HEK293 (cell line): ENCODE measurements at regions not wholly inside any gene's neighbourhood (a gene's known extent, or its start where the extent isn't known, plus 50 kb on each side); places are given as distances from the start of the nearest gene placed in this dataset.

Experiments used
- CTCF ChIA-PET: fragments of 350-600 bp; formaldehyde crosslinking; extraction: SDS; loops from one replicate; lab custom pipeline; 2021; ENCODE audit warnings: antibody characterized with exemption; lab: Yijun Ruan, JAX
- POLR2A ChIA-PET: fragments of 300-600 bp; formaldehyde crosslinking; extraction: SDS; loops from one replicate; lab custom pipeline; 2020; ENCODE audit warnings: antibody characterized with exemption, inconsistent platforms; lab: Yijun Ruan, JAX
- H3K27ac ChIP-seq: fragments of 200-500 bp; sonication (Bioruptor generic); 2 replicates; pipeline ENCODE4 v1.5.1; 2014; ENCODE audit warnings: low read depth, low read length, control low read depth, inconsistent platforms; ENCODE audit errors: extremely low read depth
- H3K36me3 ChIP-seq, 2 experiments: fragments of 200-500 bp in 1 of 2; sonication (Bioruptor generic) in 1 of 2; 1 replicate in 1 of 2; 2 replicates in 1 of 2; pipeline ENCODE4 v1.5.1; 2014 to 2017; ENCODE audit warnings: inconsistent platforms in 2 of 2, low read length in 2 of 2; ENCODE audit not compliant: control insufficient read depth in 2 of 2, insufficient read depth in 1 of 2
- H3K4me1 ChIP-seq: fragments of 200-500 bp; sonication (Bioruptor generic); 2 replicates; pipeline ENCODE4 v1.5.1; 2014; ENCODE audit warnings: mild to moderate bottlenecking, low read length, inconsistent platforms; ENCODE audit not compliant: control insufficient read depth, insufficient read depth
- H3K4me3 ChIP-seq: 2 replicates; pipeline ENCODE4 v1.5.1; 2011; ENCODE audit warnings: low read depth, mild to moderate bottlenecking, control low read depth, low read length, moderate library complexity
- H3K9me3 ChIP-seq: fragments of 200-500 bp; sonication (Bioruptor generic); 2 replicates; pipeline ENCODE4 v1.5.1; 2014; ENCODE audit warnings: low read depth, low read length, inconsistent platforms; ENCODE audit not compliant: control insufficient read depth, insufficient read depth
- KLF10 ChIP-seq: fragments of 450-650 bp; IDR thresholded peaks from 2 replicates; pipeline ENCODE4 v1.5.1; 2018; ENCODE audit warnings: missing biosample characterization, mild to moderate bottlenecking, missing genetic modification characterization
- KLF8 ChIP-seq: fragments of 450-650 bp; formaldehyde crosslinking; IDR thresholded peaks from 2 replicates; pipeline ENCODE4 v1.5.1; 2016; ENCODE audit warnings: missing biosample characterization, missing genetic modification characterization
- SETDB1 ChIP-seq: IDR thresholded peaks from one replicate; pipeline ENCODE4 v1.6.1; 2017; ENCODE audit warnings: mild to moderate bottlenecking, low read length, moderate library complexity, mixed read lengths; ENCODE audit not compliant: insufficient read length
- ZFHX2 ChIP-seq: fragments of 450-650 bp; formaldehyde crosslinking; conservative IDR thresholded peaks from 2 replicates; pipeline ENCODE4 v1.5.1; 2016; ENCODE audit warnings: missing biosample characterization, missing genetic modification characterization
- ZNF146 ChIP-seq: fragments of 450-650 bp; formaldehyde crosslinking; IDR thresholded peaks from 2 replicates; pipeline ENCODE4 v1.5.1; 2016; ENCODE audit warnings: missing biosample characterization, missing genetic modification characterization
- ZNF211 ChIP-seq: fragments of 450-650 bp; formaldehyde crosslinking; IDR thresholded peaks from 2 replicates; pipeline ENCODE4 v1.5.1; 2016; ENCODE audit warnings: low read depth, missing biosample characterization, missing genetic modification characterization
- ZNF24 ChIP-seq: fragments of 450-650 bp; formaldehyde crosslinking; IDR thresholded peaks from 2 replicates; pipeline ENCODE4 v1.5.1; 2016; ENCODE audit warnings: missing biosample characterization, missing genetic modification characterization
- ZNF354C ChIP-seq: fragments of 450-650 bp; formaldehyde crosslinking; IDR thresholded peaks from 2 replicates; pipeline ENCODE4 v1.5.1; 2016; ENCODE audit warnings: missing biosample characterization, missing genetic modification characterization, low read depth, borderline replicate concordance
- ZNF37A ChIP-seq: fragments of 450-650 bp; IDR thresholded peaks from 2 replicates; pipeline ENCODE4 v1.5.1; 2018; ENCODE audit warnings: missing biosample characterization, missing genetic modification characterization
- ZNF501 ChIP-seq: fragments of 450-650 bp; formaldehyde crosslinking; IDR thresholded peaks from 2 replicates; pipeline ENCODE4 v1.5.1; 2016; ENCODE audit warnings: missing biosample characterization, missing genetic modification characterization
- ZNF555 ChIP-seq: fragments of 450-650 bp; formaldehyde crosslinking; conservative IDR thresholded peaks from 2 replicates; pipeline ENCODE4 v1.5.1; 2017; ENCODE audit warnings: missing biosample characterization, mild to moderate bottlenecking, missing genetic modification characterization, inconsistent platforms
- ZNF571 ChIP-seq: fragments of 450-650 bp; formaldehyde crosslinking; IDR thresholded peaks from 2 replicates; pipeline ENCODE4 v1.5.0; 2017; ENCODE audit warnings: missing biosample characterization, missing genetic modification characterization
- ZNF629 ChIP-seq: fragments of 450-650 bp; formaldehyde crosslinking; IDR thresholded peaks from 2 replicates; pipeline ENCODE4 v1.5.1; 2017; ENCODE audit warnings: missing biosample characterization, missing genetic modification characterization
- ZNF843 ChIP-seq: fragments of 450-650 bp; formaldehyde crosslinking; IDR thresholded peaks from 2 replicates; pipeline ENCODE4 v1.5.1; 2016; ENCODE audit warnings: missing biosample characterization, missing genetic modification characterization
- TF ChIP-seq, protein P1 (sequence below): fragments of 450-650 bp; formaldehyde crosslinking; IDR thresholded peaks from 2 replicates; pipeline ENCODE4 v1.5.1; 2017; ENCODE audit warnings: missing biosample characterization, missing genetic modification characterization
- TF ChIP-seq, protein P2 (sequence below): fragments of 450-650 bp; formaldehyde crosslinking; IDR thresholded peaks from 2 replicates; pipeline ENCODE4 v1.5.0; 2017; ENCODE audit warnings: missing biosample characterization, missing genetic modification characterization, borderline replicate concordance
- TF ChIP-seq, protein P3 (sequence below): fragments of 450-650 bp; formaldehyde crosslinking; IDR thresholded peaks from 2 replicates; pipeline ENCODE4 v1.5.1; 2017; ENCODE audit warnings: missing biosample characterization, missing genetic modification characterization
- TF ChIP-seq, protein P4 (sequence below): fragments of 450-650 bp; formaldehyde crosslinking; IDR thresholded peaks from 2 replicates; pipeline ENCODE4 v1.5.1; 2016; ENCODE audit warnings: missing biosample characterization, missing genetic modification characterization
- TF ChIP-seq, protein P5 (sequence below): fragments of 450-650 bp; formaldehyde crosslinking; IDR thresholded peaks from 2 replicates; pipeline ENCODE4 v1.5.1; 2016; ENCODE audit warnings: missing biosample characterization, missing genetic modification characterization

DNA sequence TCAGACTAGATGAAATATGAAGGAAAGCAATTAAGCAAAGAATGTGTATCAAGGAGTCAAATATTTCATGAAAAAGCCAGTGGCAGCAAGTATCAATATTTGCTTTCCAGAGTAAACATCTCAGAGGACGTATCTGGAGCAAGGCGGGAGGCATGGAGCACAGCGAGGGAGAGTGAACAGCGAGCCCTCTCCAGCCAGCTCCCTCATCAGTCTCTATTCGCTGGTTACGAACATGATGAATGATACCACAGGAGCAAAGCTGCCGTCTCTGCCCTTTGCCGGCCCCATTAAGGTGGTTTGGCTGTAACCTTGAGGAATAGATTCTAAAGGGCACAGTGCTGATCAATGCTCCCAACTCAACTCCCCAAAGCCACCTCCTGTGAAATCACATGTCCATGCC is 95.8 kb downstream of the CCNA1 start:
- CTCF ChIA-PET, result no interaction called here
- TF ChIP-seq, protein P1, sequence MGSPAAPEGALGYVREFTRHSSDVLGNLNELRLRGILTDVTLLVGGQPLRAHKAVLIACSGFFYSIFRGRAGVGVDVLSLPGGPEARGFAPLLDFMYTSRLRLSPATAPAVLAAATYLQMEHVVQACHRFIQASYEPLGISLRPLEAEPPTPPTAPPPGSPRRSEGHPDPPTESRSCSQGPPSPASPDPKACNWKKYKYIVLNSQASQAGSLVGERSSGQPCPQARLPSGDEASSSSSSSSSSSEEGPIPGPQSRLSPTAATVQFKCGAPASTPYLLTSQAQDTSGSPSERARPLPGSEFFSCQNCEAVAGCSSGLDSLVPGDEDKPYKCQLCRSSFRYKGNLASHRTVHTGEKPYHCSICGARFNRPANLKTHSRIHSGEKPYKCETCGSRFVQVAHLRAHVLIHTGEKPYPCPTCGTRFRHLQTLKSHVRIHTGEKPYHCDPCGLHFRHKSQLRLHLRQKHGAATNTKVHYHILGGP, result no peak
- TF ChIP-seq ZNF146, result no peak
- no peak for TF ChIP-seq ZNF843
- no peak for TF ChIP-seq KLF8 (tag by site-specific recombination)
- TF ChIP-seq SETDB1, result no peak
- TF ChIP-seq, protein P2, sequence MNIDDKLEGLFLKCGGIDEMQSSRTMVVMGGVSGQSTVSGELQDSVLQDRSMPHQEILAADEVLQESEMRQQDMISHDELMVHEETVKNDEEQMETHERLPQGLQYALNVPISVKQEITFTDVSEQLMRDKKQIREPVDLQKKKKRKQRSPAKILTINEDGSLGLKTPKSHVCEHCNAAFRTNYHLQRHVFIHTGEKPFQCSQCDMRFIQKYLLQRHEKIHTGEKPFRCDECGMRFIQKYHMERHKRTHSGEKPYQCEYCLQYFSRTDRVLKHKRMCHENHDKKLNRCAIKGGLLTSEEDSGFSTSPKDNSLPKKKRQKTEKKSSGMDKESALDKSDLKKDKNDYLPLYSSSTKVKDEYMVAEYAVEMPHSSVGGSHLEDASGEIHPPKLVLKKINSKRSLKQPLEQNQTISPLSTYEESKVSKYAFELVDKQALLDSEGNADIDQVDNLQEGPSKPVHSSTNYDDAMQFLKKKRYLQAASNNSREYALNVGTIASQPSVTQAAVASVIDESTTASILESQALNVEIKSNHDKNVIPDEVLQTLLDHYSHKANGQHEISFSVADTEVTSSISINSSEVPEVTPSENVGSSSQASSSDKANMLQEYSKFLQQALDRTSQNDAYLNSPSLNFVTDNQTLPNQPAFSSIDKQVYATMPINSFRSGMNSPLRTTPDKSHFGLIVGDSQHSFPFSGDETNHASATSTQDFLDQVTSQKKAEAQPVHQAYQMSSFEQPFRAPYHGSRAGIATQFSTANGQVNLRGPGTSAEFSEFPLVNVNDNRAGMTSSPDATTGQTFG (tag by site-specific recombination), result no peak
- TF ChIP-seq ZNF24, result no peak
- TF ChIP-seq ZNF571 (tag by site-specific recombination), result no peak
- TF ChIP-seq, protein P3, sequence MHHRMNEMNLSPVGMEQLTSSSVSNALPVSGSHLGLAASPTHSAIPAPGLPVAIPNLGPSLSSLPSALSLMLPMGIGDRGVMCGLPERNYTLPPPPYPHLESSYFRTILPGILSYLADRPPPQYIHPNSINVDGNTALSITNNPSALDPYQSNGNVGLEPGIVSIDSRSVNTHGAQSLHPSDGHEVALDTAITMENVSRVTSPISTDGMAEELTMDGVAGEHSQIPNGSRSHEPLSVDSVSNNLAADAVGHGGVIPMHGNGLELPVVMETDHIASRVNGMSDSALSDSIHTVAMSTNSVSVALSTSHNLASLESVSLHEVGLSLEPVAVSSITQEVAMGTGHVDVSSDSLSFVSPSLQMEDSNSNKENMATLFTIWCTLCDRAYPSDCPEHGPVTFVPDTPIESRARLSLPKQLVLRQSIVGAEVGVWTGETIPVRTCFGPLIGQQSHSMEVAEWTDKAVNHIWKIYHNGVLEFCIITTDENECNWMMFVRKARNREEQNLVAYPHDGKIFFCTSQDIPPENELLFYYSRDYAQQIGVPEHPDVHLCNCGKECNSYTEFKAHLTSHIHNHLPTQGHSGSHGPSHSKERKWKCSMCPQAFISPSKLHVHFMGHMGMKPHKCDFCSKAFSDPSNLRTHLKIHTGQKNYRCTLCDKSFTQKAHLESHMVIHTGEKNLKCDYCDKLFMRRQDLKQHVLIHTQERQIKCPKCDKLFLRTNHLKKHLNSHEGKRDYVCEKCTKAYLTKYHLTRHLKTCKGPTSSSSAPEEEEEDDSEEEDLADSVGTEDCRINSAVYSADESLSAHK (tag by site-specific recombination), result no peak
- TF ChIP-seq ZNF555 (tag by site-specific recombination), result no peak
- TF ChIP-seq ZNF354C, result no peak
- TF ChIP-seq ZFHX2 (tag by site-specific recombination), result no peak
- no peak for TF ChIP-seq ZNF501 (tag by site-specific recombination)
- TF ChIP-seq KLF10 (tag by site-specific recombination), result no peak
- TF ChIP-seq, protein P4, sequence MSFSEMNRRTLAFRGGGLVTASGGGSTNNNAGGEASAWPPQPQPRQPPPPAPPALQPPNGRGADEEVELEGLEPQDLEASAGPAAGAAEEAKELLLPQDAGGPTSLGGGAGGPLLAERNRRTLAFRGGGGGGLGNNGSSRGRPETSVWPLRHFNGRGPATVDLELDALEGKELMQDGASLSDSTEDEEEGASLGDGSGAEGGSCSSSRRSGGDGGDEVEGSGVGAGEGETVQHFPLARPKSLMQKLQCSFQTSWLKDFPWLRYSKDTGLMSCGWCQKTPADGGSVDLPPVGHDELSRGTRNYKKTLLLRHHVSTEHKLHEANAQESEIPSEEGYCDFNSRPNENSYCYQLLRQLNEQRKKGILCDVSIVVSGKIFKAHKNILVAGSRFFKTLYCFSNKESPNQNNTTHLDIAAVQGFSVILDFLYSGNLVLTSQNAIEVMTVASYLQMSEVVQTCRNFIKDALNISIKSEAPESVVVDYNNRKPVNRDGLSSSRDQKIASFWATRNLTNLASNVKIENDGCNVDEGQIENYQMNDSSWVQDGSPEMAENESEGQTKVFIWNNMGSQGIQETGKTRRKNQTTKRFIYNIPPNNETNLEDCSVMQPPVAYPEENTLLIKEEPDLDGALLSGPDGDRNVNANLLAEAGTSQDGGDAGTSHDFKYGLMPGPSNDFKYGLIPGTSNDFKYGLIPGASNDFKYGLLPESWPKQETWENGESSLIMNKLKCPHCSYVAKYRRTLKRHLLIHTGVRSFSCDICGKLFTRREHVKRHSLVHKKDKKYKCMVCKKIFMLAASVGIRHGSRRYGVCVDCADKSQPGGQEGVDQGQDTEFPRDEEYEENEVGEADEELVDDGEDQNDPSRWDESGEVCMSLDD (tag by site-specific recombination), result no peak
- POLR2A ChIA-PET, result no interaction called here
- Histone ChIP-seq H3K4me1 (no peaks in the 10 kb centered on the region), H3K27ac (no peak overlapping the region), H3K36me3 (no peaks in the 10 kb centered on the region), H3K9me3 (no peaks in the 10 kb centered on the region), H3K4me3 (no peak overlapping the region)

DNA sequence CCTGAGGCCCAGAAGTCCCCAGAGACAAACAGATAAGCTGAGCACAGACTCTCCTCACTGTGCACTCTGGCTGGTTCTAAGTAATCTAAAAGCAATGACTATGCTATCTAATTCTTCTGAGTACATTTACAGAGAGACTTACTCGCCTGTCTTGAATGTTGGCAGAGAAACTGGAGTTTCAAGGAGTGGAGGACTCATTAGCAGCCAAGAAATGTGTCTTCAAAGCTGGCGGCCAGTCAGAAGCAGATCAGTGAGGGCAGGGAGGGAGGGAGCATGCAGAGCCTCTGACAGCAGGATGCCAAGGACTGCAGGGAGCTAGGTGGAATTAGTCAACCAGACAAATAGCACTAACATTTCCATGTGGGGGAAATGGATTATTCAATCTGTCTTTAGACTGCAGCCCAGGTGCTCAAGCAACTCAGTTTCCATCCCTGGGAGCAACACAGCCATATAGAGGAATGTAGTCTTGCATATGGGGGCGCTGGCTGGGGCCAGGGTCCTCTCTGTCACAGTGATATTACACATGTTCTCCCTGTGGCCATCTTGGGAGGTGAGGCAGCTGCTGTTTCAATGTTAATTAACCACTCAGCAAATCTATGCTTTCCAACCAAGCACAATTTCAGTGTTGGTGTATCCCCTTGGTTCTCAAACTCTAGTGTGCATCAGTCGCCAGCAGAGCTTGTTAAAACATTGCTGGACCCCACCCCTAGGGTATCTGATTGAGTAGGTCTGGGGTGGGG is 97.9 kb downstream of the CCNA1 start:
- H3K27ac ChIP-seq, result no peak overlapping the region
- CTCF ChIA-PET, result no interaction called here
- no peak overlapping the region for H3K4me3 ChIP-seq
- H3K9me3 ChIP-seq, result no peaks in the 10 kb centered on the region
- no peak for TF ChIP-seq ZNF37A (tag by site-specific recombination)
- TF ChIP-seq ZNF211 (tag by site-specific recombination), result no peak
- TF ChIP-seq ZNF629 (tag by site-specific recombination), result no peak
- TF ChIP-seq, protein P5, sequence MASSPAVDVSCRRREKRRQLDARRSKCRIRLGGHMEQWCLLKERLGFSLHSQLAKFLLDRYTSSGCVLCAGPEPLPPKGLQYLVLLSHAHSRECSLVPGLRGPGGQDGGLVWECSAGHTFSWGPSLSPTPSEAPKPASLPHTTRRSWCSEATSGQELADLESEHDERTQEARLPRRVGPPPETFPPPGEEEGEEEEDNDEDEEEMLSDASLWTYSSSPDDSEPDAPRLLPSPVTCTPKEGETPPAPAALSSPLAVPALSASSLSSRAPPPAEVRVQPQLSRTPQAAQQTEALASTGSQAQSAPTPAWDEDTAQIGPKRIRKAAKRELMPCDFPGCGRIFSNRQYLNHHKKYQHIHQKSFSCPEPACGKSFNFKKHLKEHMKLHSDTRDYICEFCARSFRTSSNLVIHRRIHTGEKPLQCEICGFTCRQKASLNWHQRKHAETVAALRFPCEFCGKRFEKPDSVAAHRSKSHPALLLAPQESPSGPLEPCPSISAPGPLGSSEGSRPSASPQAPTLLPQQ (tag by site-specific recombination), result no peak
- H3K4me1 ChIP-seq, result no peaks in the 10 kb centered on the region
- POLR2A ChIA-PET, result no interaction called here
- H3K36me3 ChIP-seq, result no peaks in the 10 kb centered on the region
